ENCODE measurements at regions not wholly inside any gene's neighbourhood (a gene's known extent, or its start where the extent isn't known, plus 50 kb on each side); places are given as distances from the start of the nearest gene placed in this dataset.
"Not testable (repeated sequence)": the region's sequence is repeated elsewhere in the genome, so short reads cannot be mapped to it uniquely, and the experiment has no call there.

DNA sequence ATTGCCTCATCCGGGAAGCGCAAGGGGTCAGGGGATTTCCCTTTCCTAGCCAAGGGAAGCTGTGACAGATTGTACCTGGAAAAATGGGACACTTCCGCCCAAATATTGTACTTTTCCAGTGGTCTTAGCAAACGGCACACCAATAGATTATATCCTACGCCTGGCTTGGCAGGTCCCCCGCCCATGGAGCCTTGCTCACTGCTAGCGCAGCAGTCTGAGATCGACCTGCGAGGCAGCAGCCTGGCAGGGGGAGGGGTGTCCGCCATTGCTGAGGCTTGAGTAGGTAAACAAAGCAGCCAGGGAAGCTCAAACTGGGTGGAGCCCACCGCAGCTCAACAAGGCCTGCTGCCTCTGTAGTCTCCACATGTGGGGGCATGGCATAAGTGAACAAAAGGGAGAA, 1075.4 kb upstream of the GOT2 start:
- H3K79me2 ChIP-seq (ENCODE audit: control insufficient read depth, insufficient read depth, low read length); POLR2A ChIA-PET; H4K20me1 ChIP-seq (replicated peaks; ENCODE audit: control insufficient read depth, insufficient read depth, low read length); FAIRE-seq; H2AFZ ChIP-seq (ENCODE audit: low read depth, low read length); H3K4me1 ChIP-seq (replicated peaks in 1 of 2; ENCODE audit: control insufficient read depth in 2 of 2, insufficient read depth in 2 of 2, low read length in 2 of 2); CTCF ChIA-PET (ENCODE audit: low intra/inter-chr PET ratio); H3K4me3 ChIP-seq; H3K27me3 ChIP-seq (ENCODE audit: control insufficient read depth in 2 of 2, insufficient read depth in 2 of 2, low read length in 2 of 2); H3K4me2 ChIP-seq (ENCODE audit: insufficient read depth, low read length); H3K9ac ChIP-seq (ENCODE audit: insufficient read depth in 1 of 2, low read depth in 2 of 2, low read length in 2 of 2); DNase-seq (ENCODE audit: extremely low read depth in 1 of 4, low spot score in 3 of 4); H3K36me3 ChIP-seq (ENCODE audit: control insufficient read depth, insufficient read depth, low read length); intact Hi-C loops (cut with micrococcal nuclease); H3K9me3 ChIP-seq (replicated peaks; ENCODE audit: control insufficient read depth, insufficient read depth, low read depth, low read length); ATAC-seq; in situ Hi-C loops (cut with MboI); H3K27ac ChIP-seq (ENCODE audit: extremely low read depth, low read depth, low read length); H3K9me1 ChIP-seq (ENCODE audit: control insufficient read depth, insufficient read depth, low read length); BruUV-seq (replicated peaks): not testable (repeated sequence)
- WGBS (ENCODE audit: insufficient coverage, low coverage, missing lambda C conversion rate): 1% methylated on average over 8 of the region's 11 CpGs

DNA sequence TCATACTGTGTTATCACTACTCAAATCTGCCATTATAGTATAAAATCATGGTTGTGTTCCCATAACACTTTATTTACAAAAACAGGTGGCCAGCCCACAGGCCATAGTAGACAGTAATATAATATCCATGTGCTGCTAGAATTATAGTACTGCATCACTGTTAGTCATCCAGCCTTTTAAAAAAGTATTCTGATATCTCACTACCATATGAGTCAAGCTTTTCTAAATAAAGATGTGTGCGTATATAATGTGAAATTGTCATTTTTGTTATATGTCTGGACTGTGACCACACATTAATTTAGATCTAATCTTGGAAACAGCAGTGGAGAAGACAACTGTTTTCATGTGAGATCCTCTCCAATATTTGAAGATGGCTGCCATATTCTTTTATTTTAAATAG, 1049.1 kb upstream of the GOT2 start:
- no peaks in the 10 kb centered on the region for H3K9me3 ChIP-seq (replicated peaks; ENCODE audit: control insufficient read depth, insufficient read depth, low read depth, low read length)
- TF ChIP-seq ZNF445 (CRISPR knock-in tag; IDR thresholded peaks at IDR 0.05; ENCODE audit: low read depth) (no peak), DMBX1 (CRISPR knock-in tag; IDR thresholded peaks at IDR 0.05; ENCODE audit: borderline replicate concordance) (no peak), ELF2 (CRISPR knock-in tag; IDR thresholded peaks at IDR 0.05) (no peak), FOSL1 (tag; conservative IDR thresholded peaks at IDR 0.05) (no peak), ZNF408 (CRISPR knock-in tag; IDR thresholded peaks at IDR 0.05; ENCODE audit: low read depth) (no peak), ZNF778 (CRISPR knock-in tag; IDR thresholded peaks at IDR 0.05) (no peak)
- TF ChIP-seq, protein P1, sequence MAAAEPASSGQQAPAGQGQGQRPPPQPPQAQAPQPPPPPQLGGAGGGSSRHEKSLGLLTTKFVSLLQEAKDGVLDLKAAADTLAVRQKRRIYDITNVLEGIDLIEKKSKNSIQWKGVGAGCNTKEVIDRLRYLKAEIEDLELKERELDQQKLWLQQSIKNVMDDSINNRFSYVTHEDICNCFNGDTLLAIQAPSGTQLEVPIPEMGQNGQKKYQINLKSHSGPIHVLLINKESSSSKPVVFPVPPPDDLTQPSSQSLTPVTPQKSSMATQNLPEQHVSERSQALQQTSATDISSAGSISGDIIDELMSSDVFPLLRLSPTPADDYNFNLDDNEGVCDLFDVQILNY (CRISPR knock-in tag; IDR thresholded peaks at IDR 0.05): no peak
- TF ChIP-seq, protein P2, sequence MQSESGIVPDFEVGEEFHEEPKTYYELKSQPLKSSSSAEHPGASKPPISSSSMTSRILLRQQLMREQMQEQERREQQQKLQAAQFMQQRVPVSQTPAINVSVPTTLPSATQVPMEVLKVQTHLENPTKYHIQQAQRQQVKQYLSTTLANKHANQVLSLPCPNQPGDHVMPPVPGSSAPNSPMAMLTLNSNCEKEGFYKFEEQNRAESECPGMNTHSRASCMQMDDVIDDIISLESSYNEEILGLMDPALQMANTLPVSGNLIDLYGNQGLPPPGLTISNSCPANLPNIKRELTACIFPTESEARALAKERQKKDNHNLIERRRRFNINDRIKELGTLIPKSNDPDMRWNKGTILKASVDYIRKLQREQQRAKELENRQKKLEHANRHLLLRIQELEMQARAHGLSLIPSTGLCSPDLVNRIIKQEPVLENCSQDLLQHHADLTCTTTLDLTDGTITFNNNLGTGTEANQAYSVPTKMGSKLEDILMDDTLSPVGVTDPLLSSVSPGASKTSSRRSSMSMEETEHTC (IDR thresholded peaks at IDR 0.05): no peak
- TF ChIP-seq, protein P3, sequence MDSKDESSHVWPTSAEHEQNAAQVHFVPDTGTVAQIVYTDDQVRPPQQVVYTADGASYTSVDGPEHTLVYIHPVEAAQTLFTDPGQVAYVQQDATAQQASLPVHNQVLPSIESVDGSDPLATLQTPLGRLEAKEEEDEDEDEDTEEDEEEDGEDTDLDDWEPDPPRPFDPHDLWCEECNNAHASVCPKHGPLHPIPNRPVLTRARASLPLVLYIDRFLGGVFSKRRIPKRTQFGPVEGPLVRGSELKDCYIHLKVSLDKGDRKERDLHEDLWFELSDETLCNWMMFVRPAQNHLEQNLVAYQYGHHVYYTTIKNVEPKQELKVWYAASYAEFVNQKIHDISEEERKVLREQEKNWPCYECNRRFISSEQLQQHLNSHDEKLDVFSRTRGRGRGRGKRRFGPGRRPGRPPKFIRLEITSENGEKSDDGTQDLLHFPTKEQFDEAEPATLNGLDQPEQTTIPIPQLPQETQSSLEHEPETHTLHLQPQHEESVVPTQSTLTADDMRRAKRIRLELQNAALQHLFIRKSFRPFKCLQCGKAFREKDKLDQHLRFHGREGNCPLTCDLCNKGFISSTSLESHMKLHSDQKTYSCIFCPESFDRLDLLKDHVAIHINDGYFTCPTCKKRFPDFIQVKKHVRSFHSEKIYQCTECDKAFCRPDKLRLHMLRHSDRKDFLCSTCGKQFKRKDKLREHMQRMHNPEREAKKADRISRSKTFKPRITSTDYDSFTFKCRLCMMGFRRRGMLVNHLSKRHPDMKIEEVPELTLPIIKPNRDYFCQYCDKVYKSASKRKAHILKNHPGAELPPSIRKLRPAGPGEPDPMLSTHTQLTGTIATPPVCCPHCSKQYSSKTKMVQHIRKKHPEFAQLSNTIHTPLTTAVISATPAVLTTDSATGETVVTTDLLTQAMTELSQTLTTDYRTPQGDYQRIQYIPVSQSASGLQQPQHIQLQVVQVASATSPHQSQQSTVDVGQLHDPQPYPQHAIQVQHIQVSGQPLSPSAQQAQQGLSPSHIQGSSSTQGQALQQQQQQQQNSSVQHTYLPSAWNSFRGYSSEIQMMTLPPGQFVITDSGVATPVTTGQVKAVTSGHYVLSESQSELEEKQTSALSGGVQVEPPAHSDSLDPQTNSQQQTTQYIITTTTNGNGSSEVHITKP (IDR thresholded peaks at IDR 0.05; ENCODE audit: partially characterized antibody): no peak
- no TSS peak for BruUV-seq (replicated peaks)
- DNase-seq (ENCODE audit: extremely low read depth in 1 of 4, low spot score in 3 of 4): no peak
- no peak overlapping the region for H3K27ac ChIP-seq (ENCODE audit: extremely low read depth, low read depth, low read length)
- H3K36me3 ChIP-seq (ENCODE audit: control insufficient read depth, insufficient read depth, low read length): no peaks in the 10 kb centered on the region
- H3K79me2 ChIP-seq (ENCODE audit: control insufficient read depth, insufficient read depth, low read length): no peaks in the 10 kb centered on the region
- no peak for FAIRE-seq
- no peaks in the 10 kb centered on the region for H3K4me1 ChIP-seq (replicated peaks in 1 of 2; ENCODE audit: control insufficient read depth in 2 of 2, insufficient read depth in 2 of 2, low read length in 2 of 2)
- no peak for ATAC-seq
- H3K4me3 ChIP-seq: no peak overlapping the region
- H3K4me2 ChIP-seq (ENCODE audit: insufficient read depth, low read length): no peak overlapping the region
- in situ Hi-C loops (cut with MboI): no loop called here
- ChIA-PET CTCF (ENCODE audit: low intra/inter-chr PET ratio) (no interaction called here), POLR2A (no interaction called here)
- WGBS (ENCODE audit: insufficient coverage, low coverage, missing lambda C conversion rate): 3% methylated on average over 1 of the region's 1 CpG
- no peak overlapping the region for H3K9ac ChIP-seq (ENCODE audit: insufficient read depth in 1 of 2, low read depth in 2 of 2, low read length in 2 of 2)
- no peak overlapping the region for H2AFZ ChIP-seq (ENCODE audit: low read depth, low read length)
- intact Hi-C loops (cut with micrococcal nuclease): no loop called here
- no peaks in the 10 kb centered on the region for H3K9me1 ChIP-seq (ENCODE audit: control insufficient read depth, insufficient read depth, low read length)
- H4K20me1 ChIP-seq (replicated peaks; ENCODE audit: control insufficient read depth, insufficient read depth, low read length): no peaks in the 10 kb centered on the region
- H3K27me3 ChIP-seq (ENCODE audit: control insufficient read depth in 2 of 2, insufficient read depth in 2 of 2, low read length in 2 of 2): no peaks in the 10 kb centered on the region
